Globus pallidus (tissue), 1 donor: ENCODE measurements at regions not wholly inside any gene's neighbourhood (a gene's known extent, or its start where the extent isn't known, plus 50 kb on each side); places are given as distances from the start of the nearest gene placed in this dataset.
A peak's percentile ranks its signal among the peaks of the same experiment; 100 is the strongest.
"Not testable (repeated sequence)": the region's sequence is repeated elsewhere in the genome, so short reads cannot be mapped to it uniquely, and the experiment has no call there.

Experiments
- DNase-seq: peaks from one replicate; pipeline ENCODE4 v3.0.0-alpha.2; 2015; ENCODE audit warnings: low spot score

- no peak for DNase-seq
Measured at GRCh38 chr6:4412077-4412476, 276.7 kb upstream of the ECI2 start.

GRCh38 chr6:4407710-4408109, 272.3 kb upstream of the ECI2 start:
- not testable (repeated sequence) for DNase-seq

- peak; percentile 31 for DNase-seq
Measured at GRCh38 chr6:4405621-4406212, 270.3 kb upstream of the ECI2 start.

DNA sequence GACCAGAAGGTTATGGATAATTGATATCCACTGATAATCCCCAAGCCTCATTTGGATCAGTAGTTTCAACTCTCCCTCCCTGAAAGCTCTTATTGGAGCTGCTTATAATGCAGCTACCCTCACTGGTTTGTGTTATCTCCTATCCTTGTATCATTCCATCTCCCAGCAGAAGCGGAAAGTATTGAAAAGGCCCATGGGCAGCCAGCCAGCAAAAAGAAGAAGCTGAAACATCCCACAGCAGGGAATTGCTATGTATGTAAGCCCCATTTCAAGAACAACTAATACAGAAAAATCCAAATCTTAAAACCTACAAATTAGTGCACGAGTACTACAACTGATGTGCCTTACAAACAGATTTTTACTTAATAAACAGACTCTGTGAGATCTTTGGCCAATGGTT, 269.0 kb upstream of the ECI2 start:
- DNase-seq, result no peak

DNA sequence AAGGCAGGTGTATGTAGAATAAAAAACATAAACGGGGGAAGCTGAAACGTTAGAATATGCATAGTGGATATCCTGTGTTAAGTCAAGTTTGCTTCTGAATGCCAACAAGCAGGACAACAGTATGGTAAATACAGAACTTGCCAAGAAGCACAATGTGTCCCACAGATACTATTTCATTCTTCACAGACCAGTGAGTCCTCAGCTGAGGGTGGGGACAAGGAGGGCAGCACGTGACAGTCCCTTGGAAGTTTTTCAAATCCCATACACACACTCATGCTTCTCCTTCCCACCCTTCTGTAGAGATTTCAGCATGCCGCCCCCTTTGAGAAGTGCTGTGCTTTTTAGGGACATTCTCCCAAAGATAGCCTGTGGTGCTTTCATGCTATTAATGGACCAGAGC, 268.5 kb upstream of the ECI2 start:
- DNase-seq, result no peak

GRCh38 chr6:4403023-4403752, 267.8 kb upstream of the ECI2 start:
- DNase-seq, result no peak

- DNase-seq, result no peak
Measured at GRCh38 chr6:4402477-4402976, 267.2 kb upstream of the ECI2 start.

- no peak for DNase-seq
Measured at GRCh38 chr6:4401408-4402368, 266.3 kb upstream of the ECI2 start.

- no peak for DNase-seq
Measured at GRCh38 chr6:4399656-4400055, 264.3 kb upstream of the ECI2 start.

DNA sequence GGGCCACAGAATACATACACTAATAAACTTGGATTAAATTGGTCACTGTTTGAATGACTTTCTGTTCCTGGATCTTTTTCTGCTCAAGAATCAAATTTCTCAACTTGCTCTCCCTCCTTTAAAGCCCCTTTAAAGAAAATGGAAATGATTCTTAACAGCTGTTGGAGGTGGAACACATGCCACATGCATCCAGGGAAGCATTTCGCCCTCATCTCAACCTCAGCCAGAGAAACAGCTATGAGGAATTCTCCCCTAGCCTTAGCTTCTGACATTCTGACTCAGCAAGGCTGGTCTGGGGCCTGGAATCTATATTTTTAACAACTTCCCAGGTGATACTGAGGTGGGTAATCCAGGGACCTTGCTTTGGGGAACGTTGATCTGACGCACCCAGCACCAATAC, 263.4 kb upstream of the ECI2 start:
- DNase-seq, result no peak

DNA sequence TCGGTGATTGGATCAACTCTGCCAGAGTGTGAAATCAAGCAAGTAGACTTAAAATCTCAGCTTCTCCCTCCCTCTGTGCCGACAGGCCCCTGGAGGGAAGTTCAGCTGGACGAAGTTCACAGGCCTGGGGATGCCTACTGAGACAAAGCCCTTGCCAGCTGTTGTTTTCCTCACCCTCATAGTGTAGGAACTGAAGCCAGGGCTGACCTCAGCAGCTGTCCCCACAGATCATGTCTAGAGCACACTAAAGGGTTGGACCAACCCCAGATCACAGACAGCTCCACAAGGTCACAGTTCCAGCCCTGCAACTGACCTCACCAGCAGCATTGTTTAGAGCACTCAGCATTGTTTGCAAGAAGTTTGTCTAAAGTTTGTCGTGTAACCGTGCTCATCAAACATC, 261.9 kb upstream of the ECI2 start:
- peak; percentile 75 for DNase-seq

GRCh38 chr6:4396044-4396443, 260.7 kb upstream of the ECI2 start:
- DNase-seq, result no peak

DNA sequence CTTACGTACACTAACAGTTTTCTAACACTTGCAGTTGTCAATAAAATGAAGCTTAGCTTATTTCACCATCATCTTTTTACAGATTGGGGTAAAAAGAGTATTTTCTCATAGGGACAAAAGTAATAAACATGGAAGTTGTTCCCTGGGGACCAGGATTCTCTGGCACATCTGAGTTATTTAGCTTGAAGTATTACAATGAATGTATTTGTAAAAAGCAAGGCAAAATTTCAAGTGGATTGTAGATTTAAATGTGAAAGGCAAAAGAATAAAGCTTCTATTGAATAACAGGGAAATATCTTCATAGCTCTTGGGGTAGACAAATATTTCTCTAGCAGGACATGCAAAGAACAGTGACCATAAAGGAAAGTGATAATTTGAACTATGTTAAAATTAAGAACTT, 260.0 kb upstream of the ECI2 start:
- no peak for DNase-seq

DNA sequence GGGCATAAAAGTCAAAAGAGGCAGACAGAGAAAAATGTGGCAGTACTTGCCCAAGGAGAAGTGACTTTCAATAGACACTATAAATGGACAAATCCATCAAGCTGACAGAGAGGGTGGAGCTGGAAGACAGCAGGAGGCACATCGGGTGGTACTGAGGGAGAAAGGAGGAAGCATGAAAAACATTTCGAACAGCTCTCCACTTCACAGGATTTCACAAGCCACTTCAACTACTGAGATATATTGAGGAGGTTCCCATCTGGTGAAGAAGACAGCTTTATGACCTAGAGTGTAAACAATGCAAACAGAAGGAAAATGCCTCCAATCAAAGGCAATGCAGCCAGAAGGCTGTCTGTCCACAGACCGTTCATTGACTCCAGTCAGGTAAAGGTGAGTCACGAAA, 259.4 kb upstream of the ECI2 start:
- DNase-seq, result no peak

DNA sequence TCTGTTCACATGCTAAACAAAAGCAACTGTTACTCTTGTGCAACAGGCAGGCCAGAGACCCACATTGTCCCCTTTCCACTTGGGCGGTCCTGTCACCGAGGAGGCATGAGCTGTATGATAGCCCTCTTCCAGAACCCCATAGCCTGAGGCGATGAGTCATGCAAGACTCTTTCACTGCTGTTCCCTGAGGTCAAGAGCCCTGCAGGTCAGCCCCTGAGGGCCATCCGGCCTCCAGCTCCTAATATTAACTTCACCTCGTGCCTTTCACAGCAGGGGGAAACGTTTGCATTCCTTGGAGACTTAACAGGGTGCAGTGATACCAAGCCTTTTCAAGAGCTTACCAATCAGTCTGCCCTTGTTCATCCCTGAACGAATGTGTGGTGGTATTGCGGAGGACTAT, 253.3 kb upstream of the ECI2 start:
- no peak for DNase-seq

DNA sequence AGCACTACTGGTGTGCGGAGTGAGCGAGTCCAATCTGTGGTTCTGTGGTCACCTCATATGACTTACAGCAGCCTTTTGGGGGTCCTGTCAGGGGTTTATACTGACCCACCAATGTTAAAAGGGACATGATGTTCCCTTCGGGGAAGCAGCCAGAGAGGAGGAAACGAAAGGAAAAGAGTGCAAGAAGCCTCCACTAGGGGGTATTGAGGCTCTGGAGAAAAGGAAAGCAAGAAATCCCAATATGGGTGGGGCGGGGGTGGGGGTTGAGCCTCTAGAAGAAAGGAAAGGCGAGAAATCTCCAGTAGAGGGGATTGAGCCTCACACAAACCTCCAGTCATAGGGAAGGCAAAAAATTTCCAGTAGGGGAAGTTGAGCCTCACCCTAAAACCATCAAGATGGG, 249.3 kb upstream of the ECI2 start:
- no peak for DNase-seq

DNA sequence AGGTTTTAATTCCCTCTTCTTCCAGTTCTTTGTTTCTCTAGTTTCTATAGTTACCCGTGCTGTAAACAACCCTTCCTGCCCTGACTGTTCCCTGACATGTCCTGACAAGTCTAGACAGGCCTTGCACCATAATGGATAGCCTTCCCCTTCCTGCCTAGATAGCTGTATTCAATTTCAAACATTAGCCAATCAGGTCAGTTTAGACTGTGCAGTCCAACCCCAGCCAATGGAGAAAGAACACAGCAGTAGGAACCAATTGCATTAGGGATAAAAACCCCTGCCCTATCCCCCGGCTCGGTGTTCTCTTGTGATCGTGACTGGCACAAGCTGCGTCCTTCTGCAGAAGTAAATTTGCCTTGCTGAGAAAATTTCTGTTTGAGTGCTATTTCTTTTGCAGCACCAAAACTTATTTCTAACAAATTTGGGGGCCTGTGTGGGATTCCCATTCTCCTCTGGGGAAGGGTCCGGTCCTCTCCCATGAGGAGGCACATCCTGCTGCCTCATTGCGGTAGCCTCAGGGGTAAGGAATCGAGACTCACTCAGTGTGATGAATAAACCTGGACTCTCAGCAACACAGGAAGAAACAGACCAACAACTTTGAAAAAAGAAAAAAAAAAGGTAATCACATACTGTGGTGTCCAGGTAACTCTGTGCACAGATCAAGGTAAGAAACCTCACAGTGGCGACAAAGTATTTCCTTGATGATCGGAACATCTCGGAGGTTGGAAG, 248.7 kb upstream of the ECI2 start:
- no peak for DNase-seq

DNA sequence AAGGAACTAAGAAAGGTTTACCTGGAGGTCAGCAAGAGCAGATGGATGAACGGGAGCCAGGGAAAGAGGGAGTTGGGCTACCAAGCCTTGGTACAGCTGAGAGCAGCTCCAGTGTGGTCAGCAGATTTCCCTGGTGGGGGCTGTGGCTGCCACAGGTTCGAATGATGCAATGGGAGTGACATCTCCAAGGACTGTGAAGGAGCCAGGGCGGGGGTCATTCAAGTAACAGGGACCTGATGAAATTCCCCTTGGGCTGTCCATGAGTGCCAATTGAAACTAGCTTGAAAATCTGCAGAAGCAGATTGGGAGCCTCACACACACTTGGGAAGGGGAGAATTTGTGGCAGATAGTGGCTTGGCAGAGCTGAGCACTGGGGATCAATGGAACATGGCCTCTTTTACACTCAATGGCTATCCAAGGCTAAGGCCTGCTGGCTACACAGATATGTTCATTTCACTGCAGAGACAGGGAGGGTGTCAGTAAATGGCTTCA, 247.0 kb upstream of the ECI2 start:
- no peak for DNase-seq

DNA sequence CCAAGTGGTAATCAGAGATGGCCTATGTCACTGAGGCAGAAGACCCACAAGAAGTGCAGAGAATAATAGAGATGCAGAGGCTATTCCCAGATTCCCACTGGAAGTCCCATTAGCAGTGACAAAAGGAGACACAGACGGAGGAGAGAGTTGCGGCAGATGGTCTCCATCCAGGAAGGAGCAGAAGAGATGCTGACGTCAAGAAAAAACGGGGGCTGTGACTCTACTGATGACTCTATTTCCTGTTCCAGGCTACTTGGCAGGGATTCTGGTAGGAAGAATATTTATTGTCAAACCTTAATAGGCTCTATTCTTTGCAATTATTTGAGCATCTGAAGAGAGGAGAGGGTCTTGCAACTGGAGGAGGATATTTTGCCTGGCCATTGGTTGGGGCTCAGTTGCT, 246.0 kb upstream of the ECI2 start:
- no peak for DNase-seq

DNA sequence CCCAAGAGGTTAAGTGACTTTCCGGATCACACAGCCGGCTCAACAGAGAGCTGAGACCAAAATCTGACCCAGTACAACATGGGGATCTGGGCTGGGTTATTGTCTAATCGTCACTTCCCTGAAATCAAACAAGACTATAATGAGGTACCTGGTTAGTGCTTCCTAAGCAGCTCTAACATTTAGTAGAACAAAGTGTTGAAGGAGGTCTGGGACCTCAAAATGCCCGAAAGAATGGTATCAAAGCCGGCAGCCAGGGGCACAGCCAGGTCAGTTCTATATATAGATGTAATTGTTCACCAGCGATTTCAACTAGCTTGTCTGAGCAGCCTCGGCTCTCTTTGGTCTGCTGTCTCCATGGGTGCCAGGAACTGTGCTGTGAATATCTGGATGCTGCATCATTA, 245.5 kb upstream of the ECI2 start:
- DNase-seq, result no peak

- no peak for DNase-seq
Measured at GRCh38 chr6:4379958-4380357, 244.6 kb upstream of the ECI2 start.
